Activated gamma-delta T cell (primary cell): ENCODE measurements at regions not wholly inside any gene's neighbourhood (a gene's known extent, or its start where the extent isn't known, plus 50 kb on each side); places are given as distances from the start of the nearest gene placed in this dataset.

Source experiments
- DNase-seq: peaks from one replicate; lab custom pipeline; 2025; lab: John Stamatoyannopoulos, UW

- no peak for DNase-seq
These were observed 373.4 kb downstream of the THBS2 start for GRCh38 chr6:168880271-168880670.

- DNase-seq = no peak
These were observed 375.8 kb downstream of the THBS2 start for GRCh38 chr6:168877821-168878282.

GRCh38 chr6:168876956-168877355, 376.7 kb downstream of the THBS2 start:
- no peak for DNase-seq

GRCh38 chr6:168875811-168876576, 377.7 kb downstream of the THBS2 start:
- DNase-seq = no peak

GRCh38 chr6:168874637-168875036, 379.0 kb downstream of the THBS2 start:
- DNase-seq = no peak

- DNase-seq = no peak
These were observed 380.1 kb downstream of the THBS2 start for GRCh38 chr6:168873278-168874190.

GRCh38 chr6:168871642-168872315, 381.9 kb downstream of the THBS2 start:
- no peak for DNase-seq

- DNase-seq = no peak
These were observed 382.7 kb downstream of the THBS2 start for GRCh38 chr6:168870982-168871381.

GRCh38 chr6:168867247-168868102, 386.2 kb downstream of the THBS2 start:
- DNase-seq = no peak

GRCh38 chr6:168866534-168866933, 387.1 kb downstream of the THBS2 start:
- no peak for DNase-seq

GRCh38 chr6:168865522-168865921, 388.1 kb downstream of the THBS2 start:
- no peak for DNase-seq

- DNase-seq = no peak
These were observed 388.8 kb downstream of the THBS2 start for GRCh38 chr6:168864541-168865460.

- no peak for DNase-seq
These were observed 390.2 kb downstream of the THBS2 start for GRCh38 chr6:168863467-168863866.

- DNase-seq = no peak
These were observed 391.2 kb downstream of the THBS2 start for GRCh38 chr6:168862346-168862980.

GRCh38 chr6:168860987-168861386, 392.7 kb downstream of the THBS2 start:
- DNase-seq = no peak

- no peak for DNase-seq
These were observed 393.3 kb downstream of the THBS2 start for GRCh38 chr6:168860341-168860740.

- no peak for DNase-seq
These were observed 394.7 kb downstream of the THBS2 start for GRCh38 chr6:168858926-168859325.

GRCh38 chr6:168856914-168857313, 396.7 kb downstream of the THBS2 start:
- no peak for DNase-seq

- no peak for DNase-seq
These were observed 401.2 kb downstream of the THBS2 start for GRCh38 chr6:168852376-168852884.
